ENCODE measurements at regions not wholly inside any gene's neighbourhood (a gene's known extent, or its start where the extent isn't known, plus 50 kb on each side); places are given as distances from the start of the nearest gene placed in this dataset.

GRCh38 chr2:60614319-60614718 is 60.9 kb upstream of the BCL11A start:
- POLR2A ChIA-PET: no interaction called here
- no peaks in the 10 kb centered on the region for H4K20me1 ChIP-seq (replicated peaks; ENCODE audit: control insufficient read depth, insufficient read depth, low read length)
- CTCF ChIA-PET (ENCODE audit: low intra/inter-chr PET ratio): no interaction called here
- H3K4me2 ChIP-seq (ENCODE audit: insufficient read depth, low read length): no peak overlapping the region
- no peaks in the 10 kb centered on the region for H3K9me1 ChIP-seq (ENCODE audit: control insufficient read depth, insufficient read depth, low read length)
- ATAC-seq: no peak
- 3% methylated on average over 6 of the region's 6 CpGs for WGBS (ENCODE audit: insufficient coverage, low coverage, missing lambda C conversion rate)
- no TSS peak for BruUV-seq (replicated peaks)
- no peak for DNase-seq (ENCODE audit: extremely low read depth in 1 of 4, low spot score in 3 of 4)
- H3K36me3 ChIP-seq (ENCODE audit: control insufficient read depth, insufficient read depth, low read length): no peaks in the 10 kb centered on the region
- no peak for FAIRE-seq
- no peaks in the 10 kb centered on the region for H3K79me2 ChIP-seq (ENCODE audit: control insufficient read depth, insufficient read depth, low read length)
- in situ Hi-C loops (cut with MboI) (no loop called here), intact Hi-C loops (cut with micrococcal nuclease) (no loop called here)
- no peak overlapping the region for H2AFZ ChIP-seq (ENCODE audit: low read depth, low read length)
- no peaks in the 10 kb centered on the region for H3K4me1 ChIP-seq (replicated peaks in 1 of 2; ENCODE audit: control insufficient read depth in 2 of 2, insufficient read depth in 2 of 2, low read length in 2 of 2)
- H3K4me3 ChIP-seq: no peak overlapping the region
- H3K27me3 ChIP-seq (ENCODE audit: control insufficient read depth in 2 of 2, insufficient read depth in 2 of 2, low read length in 2 of 2): peaks cover 3 to 8% of the 10 kb centered on the region in 2 experiments; a peak in 3 of 5 replicates
- H3K9me3 ChIP-seq (replicated peaks; ENCODE audit: control insufficient read depth, insufficient read depth, low read depth, low read length): no peaks in the 10 kb centered on the region
- H3K27ac ChIP-seq (ENCODE audit: extremely low read depth, low read depth, low read length): no peak overlapping the region
- TF ChIP-seq ZNF263 (CRISPR knock-in tag; IDR thresholded peaks at IDR 0.05; ENCODE audit: borderline replicate concordance) (peak; percentile 51; the same call in 1 of the 2 replicates), HBP1 (CRISPR knock-in tag; IDR thresholded peaks at IDR 0.05) (no peak), ATF6 (CRISPR knock-in tag; IDR thresholded peaks at IDR 0.05) (no peak)
- no peak overlapping the region for H3K9ac ChIP-seq (ENCODE audit: insufficient read depth in 1 of 2, low read depth in 2 of 2, low read length in 2 of 2)

All from K562 (cell line).